Left hindlimb (tissue), 1 donor: ENCODE measurements at regions not wholly inside any gene's neighbourhood (a gene's known extent, or its start where the extent isn't known, plus 50 kb on each side); places are given as distances from the start of the nearest gene placed in this dataset.
"Not testable (repeated sequence)": the region's sequence is repeated elsewhere in the genome, so short reads cannot be mapped to it uniquely, and the experiment has no call there.

Experiments used
- DNase-seq: peaks from one replicate; pipeline ENCODE4 v3.0.0-alpha.2; 2018

DNA sequence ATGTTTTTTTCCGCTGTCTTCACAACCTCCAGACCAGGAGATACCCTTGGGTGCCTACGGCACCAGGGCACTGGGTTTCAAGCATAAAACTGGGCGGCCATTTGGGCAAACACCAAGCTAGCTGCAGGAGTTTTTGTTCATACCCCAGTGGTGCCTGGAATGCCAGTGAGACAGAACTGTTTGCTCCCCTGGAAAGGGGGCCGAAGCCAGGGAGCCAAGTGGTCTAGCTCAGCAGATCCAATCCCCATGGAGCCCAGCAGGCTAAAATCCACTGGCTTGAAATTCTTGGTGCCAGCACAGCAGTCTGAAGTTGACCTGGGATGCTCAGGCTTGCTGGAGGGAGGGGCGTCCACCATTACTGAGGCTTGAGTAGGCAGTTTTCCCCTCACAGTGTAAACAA lies 265.3 kb upstream of the ZEB2 start:
- no peak for DNase-seq

DNA sequence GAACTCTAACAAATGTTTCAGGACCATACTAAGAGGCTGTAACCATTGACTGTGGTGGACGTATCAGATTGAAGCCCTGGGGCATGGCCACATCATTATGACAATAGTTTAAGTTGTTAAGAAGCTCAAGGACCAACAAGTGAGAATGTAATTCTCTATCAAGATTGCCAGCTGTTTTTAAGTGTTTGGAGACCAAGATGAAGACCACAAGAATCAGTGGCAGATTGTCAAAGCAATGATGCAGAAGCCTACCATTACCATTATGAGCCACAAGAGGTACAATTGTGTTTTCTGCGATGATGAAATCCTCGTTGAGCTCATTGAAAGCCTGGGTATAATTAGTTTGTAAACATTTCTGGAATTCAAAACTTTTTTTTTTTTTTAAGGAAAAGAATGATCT lies 261.1 kb upstream of the ZEB2 start:
- no peak for DNase-seq

DNA sequence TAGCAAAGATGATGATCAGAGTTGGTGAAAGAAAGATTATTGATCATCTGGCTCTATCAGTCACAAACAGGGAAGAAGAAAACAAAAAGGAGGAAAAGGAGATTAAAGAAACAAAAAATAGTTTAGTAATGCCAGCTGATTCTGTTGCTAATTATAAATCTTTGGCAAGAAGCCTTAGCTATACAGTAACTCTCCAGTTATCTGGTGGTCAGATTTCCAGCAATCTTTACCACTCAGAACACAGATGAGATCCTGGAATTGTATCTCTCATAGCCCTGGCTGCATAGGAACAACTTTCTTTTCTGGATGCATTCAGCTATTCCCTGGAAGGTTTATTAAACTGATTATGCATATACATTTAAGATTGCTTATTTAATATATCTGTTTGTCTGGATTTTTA lies 256.8 kb upstream of the ZEB2 start:
- no peak for DNase-seq

DNA sequence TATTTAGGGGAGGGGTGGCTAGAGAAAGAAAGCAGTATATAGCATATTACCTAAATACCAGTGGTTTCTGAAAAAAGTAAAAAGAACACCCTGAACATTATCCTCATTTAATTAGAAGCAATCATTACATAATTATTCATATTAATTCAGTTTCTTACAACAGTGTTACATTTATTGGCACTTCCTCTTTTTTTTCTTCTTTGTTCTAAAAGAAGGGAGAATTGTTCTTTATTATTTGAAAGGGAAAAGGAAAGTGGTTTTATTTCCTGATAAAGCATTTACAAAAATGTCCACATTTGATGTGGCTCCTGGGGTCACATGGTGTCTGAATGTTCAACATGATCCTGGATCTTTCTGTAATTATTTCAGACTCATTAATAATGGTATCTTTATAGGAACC lies 254.9 kb upstream of the ZEB2 start:
- no peak for DNase-seq

DNA sequence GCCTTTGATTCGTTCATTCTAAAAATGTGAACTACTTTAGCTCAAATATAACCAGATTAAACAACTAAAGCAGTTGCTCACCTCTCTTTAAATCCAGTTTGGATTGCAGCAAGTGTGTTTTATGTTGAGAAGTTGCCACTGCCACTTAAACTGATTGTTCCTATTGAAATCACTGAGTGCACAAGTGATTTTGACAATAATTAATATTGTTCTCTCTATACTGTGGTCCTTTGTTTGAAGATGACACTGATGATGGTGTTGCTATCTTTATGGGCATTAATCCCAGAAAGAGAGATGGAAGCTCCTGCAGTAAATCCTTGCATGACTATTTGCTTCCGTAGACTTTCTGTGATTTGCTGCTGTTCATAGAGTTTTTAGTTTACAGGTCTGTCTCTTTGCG lies 251.4 kb upstream of the ZEB2 start:
- DNase-seq = no peak

DNA sequence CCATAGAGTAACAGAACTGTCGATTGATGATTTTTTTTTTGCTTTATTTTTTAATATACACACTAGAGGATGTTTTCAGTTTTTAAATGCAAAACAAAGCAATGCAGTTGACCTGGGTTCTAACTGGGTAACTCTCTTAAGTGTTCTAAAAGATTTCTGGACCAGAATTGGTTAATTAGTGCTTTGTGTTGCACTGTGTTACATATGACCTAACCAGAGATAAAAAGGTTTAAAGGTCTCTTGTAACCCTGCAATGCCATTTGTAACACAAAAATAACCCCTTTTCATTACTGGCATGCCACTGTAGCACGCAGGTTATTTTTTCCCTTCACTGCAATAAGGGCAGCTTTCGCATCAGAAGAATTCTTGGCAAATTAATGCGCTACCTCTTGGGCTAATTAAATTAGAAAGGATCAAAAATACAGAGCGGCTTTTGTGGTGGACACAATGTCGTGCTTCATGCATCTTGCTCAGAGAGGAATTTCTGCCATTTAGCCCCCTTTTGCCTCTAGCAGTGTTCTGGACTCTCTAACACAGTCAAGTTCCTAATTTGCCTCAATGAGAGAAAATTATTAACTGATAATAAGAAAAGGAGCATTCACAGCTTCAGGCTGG lies 250.8 kb upstream of the ZEB2 start:
- DNase-seq = no peak

DNA sequence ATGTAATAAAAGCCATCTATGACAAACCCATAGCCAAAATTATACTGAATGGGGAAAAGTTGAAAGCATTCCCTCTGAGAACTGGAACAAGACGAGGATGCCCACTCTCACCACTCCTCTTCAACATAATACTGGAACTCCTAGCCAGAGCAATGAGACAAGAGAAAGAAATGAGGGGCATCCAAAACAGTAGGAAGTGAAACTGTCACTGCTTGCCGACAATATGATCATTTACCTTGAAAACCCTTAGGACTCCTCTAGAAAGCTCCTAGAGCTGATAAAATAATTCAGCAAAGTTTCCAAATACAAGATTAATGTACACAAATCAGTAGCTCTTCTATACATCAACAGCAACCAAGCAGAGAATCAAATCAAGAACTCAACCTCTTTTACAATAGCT lies 241.0 kb upstream of the ZEB2 start:
- DNase-seq = not testable (repeated sequence)

DNA sequence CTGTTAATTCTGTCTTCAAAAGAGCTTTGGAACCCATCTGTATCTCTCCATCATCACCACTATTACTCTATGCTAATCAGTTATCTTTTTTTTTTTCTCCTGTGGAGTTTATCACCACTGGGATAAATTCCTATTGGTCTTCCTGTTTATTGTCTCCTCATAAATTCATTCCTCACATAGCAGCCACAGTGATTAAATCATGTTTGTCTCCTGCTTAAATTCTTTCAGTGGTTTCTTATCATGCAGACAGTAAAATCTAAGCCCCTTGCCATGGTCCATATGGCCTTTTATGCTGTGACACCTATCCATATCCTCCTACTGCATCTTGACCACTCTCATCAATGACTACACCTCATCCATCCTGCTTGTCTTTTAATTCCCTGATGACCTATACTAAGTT lies 239.8 kb upstream of the ZEB2 start:
- DNase-seq = no peak

DNA sequence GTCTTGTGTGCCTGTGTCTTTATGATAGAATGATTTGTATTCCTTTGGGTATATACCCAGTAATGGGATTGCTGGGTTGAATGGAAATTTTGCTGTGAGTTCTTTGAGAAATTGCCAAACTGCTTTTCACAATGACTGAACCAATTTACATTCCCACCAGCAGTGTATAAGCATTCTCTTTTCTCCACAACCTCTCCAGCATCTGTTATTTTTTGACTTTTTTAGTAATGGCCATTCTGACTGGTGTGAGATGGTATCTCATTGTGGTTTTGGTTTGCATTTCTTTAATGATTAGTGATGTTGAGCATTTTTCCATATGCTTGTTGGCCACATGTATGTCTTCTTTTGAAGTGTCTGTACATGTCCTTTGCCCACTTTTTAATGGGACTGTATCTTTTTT lies 238.3 kb upstream of the ZEB2 start:
- not testable (repeated sequence) for DNase-seq

DNA sequence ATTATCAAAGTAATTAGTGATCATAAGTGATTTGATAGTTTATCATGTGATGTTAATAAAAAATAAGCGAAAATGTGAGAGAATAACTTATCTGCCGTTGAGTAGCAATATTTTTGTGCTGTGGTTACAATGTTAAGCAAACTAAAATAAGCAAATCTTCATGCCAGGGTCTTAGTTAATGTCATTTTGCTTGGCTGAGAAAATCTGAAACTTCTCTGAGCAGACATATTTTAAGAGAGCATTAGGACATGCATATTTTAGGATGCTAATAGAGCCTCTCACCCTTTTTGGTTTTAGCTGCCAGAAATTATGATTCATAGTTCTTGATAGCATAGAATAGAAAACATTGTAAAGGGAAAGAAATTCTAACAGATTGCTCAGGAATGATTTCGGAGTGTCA lies 233.5 kb upstream of the ZEB2 start:
- DNase-seq = no peak

DNA sequence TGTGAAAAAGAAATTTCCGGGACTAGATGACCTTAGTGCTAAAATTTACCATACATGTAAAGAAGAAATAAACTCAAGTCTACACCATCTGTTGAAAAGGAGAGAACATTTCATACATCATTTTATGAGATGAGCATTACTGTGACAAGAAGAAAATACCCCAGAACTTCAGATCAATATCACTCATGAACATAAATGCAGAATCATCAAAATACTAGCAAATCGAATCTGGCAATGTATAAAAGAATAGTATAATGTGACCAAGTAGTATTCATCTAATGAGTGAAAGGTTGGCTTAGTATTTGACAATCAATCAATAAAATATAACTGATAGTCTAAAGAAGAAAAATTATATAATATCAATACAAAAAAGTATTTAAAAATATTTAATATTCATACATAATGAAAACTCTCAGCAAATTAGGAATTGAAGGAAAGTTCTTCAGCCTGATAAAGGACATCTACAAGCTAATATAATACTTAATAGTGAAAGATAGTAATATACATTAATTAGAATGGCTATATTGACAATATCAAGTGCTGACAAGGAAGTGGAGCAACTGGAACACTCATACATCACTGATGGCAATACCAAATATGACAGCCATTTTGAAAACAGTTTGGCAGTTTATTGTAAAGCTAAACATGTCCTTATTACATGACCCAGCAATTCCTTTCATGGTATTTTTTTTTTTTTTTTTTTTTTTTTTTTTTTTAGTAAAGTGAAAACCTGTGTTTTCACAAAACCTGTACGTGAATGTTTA lies 231.4 kb upstream of the ZEB2 start:
- no peak for DNase-seq

DNA sequence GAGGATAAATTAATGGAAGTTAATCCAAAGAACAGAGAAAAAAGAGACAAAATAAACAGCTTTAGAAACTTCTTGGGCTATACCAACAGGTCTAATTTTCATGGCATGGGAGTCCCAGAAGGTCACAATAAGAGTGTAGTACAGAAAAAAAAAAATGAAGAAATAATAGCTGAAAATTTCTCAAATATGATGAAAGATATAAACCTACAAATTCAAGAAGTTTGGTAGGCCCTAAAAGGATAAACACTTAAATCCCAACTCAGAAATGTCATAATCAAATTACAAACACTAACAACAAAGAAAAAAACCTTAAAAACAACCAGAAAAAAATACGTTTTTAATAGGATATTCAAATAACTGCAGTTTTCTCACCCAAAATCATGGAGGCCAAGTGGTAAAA lies 229.3 kb upstream of the ZEB2 start:
- DNase-seq = no peak

DNA sequence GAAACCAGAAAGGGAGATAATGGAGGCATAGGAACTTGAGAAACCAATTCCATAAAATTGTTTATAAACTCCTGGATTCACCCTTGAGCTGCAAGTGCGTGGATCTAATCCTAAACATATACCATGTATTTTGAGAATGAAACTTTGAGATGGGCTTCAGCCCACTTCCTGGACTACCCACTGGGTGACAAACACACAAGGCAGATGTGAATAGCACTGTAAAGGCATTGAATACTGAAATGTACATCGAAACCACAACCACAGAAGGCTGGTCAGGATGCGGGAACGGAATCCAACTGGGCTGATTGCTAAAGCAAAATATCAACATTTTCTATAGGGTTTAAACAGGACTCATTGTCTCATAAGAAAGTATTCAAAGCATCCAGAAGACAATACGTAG lies 228.5 kb upstream of the ZEB2 start:
- DNase-seq = no peak

DNA sequence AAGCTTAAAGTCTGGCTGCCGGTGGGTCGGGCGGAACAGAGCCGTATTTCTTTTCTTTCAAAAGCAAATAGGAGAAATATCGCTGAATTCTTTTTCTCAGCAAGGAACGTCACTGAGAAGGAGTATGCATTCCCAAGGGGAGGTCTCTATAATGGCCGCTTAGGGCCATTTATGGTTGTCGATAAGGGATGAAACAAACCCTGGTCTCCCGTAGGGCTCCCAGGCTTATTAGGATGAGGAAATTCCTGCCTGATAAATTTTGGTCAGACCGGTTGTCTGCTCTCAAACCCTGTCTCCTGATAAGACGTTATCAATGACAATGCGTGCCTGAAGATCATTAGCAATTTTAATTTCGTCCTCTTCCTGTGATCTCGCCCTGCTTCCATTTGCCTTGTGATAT lies 227.7 kb upstream of the ZEB2 start:
- no peak for DNase-seq

DNA sequence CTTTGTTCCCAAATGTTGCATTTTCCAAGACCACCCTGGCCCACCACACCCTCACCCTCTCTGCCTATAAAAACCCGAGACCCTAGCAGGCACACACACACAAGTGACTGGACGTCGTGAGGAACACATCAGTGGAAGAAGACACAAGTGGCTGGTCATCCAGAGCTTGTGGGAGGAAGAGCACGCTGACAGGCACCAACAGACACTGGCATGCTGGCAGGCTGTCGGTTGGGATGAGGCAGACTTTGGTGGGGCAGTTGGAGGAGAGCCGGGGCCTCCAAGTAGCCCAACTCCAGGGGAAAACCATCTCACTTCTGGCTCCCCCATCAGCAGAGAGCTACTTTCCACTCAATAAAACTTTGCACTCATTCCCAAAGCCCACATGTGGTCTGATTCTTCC lies 225.5 kb upstream of the ZEB2 start:
- no peak for DNase-seq

DNA sequence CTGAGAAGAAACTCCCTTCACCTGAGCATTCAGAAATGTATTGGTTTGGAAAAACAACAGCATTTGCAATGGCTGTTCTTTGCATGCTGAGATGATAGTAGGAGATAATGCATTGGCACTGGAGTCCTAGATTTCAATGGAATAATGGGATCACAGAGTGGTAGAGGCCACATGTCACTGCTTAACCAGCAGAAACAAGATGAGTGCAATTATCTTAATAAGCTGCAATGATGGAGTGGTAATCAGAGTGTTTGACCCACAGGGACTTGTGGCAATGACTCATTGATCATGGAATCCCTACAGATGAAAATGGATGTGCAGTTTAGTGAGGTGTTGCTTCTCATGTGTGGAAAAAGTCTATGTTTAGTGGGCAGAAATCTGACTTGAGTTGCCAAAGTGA lies 218.8 kb upstream of the ZEB2 start:
- no peak for DNase-seq

DNA sequence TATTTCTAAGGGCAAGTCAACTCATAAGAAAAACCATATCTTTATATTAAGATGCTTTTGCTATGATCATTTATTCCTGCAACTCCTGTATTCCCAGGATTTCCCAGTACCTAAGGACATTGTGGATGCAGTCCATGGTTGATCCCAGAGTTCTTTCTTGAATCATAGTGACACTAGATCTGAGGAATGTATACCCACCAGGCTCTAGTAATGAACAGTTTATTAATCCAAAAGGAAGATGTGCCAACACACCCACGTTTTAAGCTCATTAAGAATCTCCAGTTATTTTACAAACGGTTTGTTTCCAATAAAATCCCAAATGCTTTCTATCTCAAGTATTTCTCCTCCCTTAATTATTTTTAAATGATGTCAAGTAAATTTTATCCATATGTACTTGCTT lies 210.8 kb upstream of the ZEB2 start:
- no peak for DNase-seq

DNA sequence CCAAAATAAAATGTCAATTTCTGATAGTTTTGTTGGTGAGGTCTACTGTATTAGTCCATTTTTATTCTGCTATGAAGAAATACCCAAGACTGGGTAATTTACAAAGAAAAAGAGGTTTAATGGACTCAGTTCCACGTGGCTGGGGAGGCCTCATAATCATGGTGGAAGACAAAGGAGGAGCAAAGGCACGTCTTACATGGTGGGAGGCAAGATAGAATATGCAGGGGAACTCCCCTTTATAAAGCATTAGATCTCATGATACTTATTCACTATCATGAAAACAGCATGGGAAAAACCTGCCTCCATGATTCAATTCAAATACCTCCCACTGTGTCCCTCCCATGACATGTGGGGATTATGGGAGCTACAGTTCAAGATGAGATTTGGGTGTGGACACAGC lies 204.5 kb upstream of the ZEB2 start:
- DNase-seq = not testable (repeated sequence)

DNA sequence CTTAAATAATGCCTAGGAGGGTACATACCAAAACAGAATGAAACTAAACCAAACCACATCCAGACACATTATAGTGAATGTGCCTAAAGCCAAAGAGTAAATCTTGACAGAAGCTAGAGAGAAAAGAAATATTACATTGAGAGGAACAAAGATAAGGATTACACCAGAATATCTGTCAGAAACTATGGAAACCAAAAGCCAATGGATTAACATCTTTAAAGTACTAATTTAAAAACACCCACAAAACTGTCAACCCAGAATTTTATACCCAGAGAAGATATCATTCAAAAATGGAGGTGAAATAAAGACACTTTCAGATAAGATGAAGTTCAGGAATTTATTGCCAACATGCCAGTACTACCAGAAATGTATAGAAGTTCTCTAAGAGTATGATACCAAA lies 198.5 kb upstream of the ZEB2 start:
- no peak for DNase-seq

DNA sequence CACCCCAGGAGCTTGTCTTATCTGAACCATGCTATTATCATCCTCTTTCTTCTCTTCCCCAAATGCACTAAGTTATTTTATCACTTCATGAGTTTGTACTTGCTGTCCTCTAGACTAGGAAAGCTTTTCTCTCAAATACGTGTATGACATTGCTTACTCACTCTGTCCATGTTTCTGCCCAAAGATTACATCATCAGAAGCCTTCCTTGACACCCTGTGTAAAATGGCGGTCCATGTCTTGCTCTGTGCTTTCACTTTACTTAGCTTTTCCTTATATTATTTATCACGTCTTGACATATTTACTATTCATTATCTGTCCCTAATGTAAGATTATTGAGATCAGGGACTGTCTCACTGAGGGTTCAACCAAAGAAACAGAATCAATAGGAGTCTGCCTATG lies 196.1 kb upstream of the ZEB2 start:
- DNase-seq = no peak

DNA sequence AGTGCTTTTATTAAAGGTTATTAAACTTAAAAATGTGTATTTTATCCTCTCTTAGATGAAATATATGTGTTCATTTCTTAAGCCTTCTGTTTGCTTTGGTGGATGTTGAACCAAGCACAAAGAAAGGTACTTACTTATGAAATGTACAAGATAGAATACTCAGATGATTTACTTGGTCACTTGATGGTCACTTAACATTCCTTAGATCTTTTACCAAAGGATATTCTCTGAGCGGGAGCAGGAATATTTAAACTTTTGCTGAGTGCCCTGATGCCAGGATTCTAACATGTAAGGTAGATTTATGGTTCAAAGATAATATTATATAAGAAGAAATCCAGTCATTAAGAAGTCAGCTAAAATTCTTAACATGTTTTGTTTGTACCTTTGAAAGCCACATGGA lies 193.5 kb upstream of the ZEB2 start:
- no peak for DNase-seq

DNA sequence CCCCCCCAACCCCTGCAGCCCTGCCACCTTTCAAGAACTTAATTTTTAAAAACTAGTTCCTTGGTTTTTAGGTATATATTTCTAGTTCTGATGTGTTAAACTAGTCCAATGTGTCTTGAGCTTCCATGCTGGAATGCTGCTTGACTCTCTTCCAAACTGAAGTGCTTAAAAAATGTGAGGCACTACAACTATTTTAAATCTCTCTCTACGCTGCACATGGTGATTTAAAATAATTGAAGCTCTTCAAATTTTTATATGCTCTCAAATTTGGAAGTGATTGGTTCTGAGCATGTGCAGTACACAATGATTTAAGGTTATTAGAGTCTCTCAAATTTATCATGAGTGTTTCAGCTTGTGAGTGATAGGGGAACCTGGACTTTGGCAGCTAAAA lies 192.6 kb upstream of the ZEB2 start:
- no peak for DNase-seq

DNA sequence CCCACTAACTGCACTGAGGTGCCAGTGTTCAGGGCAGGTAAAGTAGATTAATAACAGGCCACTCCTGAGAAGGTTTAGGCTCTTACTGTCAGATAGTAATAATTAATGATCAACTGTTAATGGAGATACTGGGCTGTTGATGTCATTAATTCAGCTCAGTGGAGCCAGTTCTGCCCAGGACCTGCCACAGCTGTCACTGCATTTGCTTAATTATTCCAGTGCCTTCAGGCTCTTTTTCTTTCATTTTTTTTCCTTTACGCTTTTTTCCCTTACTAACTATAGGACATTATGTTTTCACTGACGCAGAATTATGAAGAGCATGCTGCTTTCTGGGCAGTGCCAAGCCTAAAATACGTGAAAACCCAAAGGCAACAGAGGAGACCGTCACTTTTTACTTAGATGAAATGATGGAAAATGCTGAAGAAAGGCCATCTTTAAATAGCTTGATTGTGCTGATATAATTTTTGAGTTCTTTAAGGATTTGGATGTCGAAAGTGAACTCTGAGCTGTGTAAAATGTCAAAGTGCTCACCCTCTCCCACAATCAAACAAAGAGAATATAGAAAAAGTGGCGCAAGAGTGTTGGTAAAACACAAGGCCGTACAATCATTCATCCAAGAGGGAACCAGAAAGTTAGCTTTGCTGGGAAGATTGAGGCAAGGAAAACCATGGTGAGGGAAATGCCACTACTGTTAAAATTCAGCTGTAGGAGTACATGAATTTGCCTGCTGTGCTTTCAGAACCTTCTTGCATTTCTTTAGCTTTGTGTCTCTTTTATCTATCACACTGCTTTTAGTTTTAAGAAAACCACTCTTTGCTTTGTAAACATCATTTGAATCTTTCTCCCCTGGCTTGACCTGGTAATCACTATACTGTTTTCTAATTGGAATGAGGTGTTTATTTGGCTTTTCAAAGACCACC lies 192.0 kb upstream of the ZEB2 start:
- no peak for DNase-seq

DNA sequence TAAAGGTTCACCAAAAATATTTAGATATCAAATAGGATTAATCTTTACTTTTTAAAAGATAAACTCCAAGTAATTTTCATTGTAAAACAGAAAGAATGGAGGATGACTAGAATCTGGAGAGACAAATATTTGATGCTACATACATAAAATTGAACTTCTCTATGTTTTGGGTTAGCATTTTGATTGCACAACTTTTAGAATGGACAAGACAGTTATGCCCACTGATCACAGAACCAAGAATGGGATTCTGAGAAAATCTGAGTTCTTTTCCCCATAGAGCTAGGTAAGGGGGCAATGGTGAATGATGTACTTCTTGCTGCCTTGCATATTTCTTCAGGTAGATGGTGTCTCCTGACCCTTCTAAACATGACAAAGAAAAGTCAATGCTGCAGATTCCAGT lies 191.2 kb upstream of the ZEB2 start:
- DNase-seq = no peak
